ENCODE measurements at regions not wholly inside any gene's neighbourhood (a gene's known extent, or its start where the extent isn't known, plus 50 kb on each side); places are given as distances from the start of the nearest gene placed in this dataset.
"Not testable (repeated sequence)": the region's sequence is repeated elsewhere in the genome, so short reads cannot be mapped to it uniquely, and the experiment has no call there.

- no peak overlapping the region for H3K27ac ChIP-seq (ENCODE audit: low read depth in 1 of 2, low read length in 1 of 2)
- no peaks in the 10 kb centered on the region for H3K9me3 ChIP-seq (ENCODE audit: control insufficient read depth in 2 of 2, insufficient read depth in 1 of 2, low read length in 1 of 2)
- H3K27me3 ChIP-seq (ENCODE audit: control insufficient read depth in 2 of 2, insufficient read depth in 1 of 2, low read length in 1 of 2) = peaks cover 0 to 6% of the 10 kb centered on the region in 2 donors
- no peak for DNase-seq (ENCODE audit: low read depth in 6 of 9, low spot score in 9 of 9)
- H3K4me1 ChIP-seq (ENCODE audit: control insufficient read depth in 2 of 2, insufficient read depth in 2 of 2, low read length in 2 of 2) = no peaks in the 10 kb centered on the region
- no peak overlapping the region for H3K4me3 ChIP-seq (ENCODE audit: low read length in 2 of 2)
- no peaks in the 10 kb centered on the region for H3K36me3 ChIP-seq (ENCODE audit: control insufficient read depth in 2 of 2, insufficient read depth in 2 of 2, low read length in 1 of 2)
- WGBS = 80% methylated on average over 6 of the region's 6 CpGs
Observed at GRCh38 chr13:27348461-27348860, 76.0 kb upstream of the GTF3A start.

GRCh38 chr13:27349458-27349857, 75.0 kb upstream of the GTF3A start:
- no peak overlapping the region for H3K4me3 ChIP-seq (ENCODE audit: low read length in 2 of 2)
- no peaks in the 10 kb centered on the region for H3K9me3 ChIP-seq (ENCODE audit: control insufficient read depth in 2 of 2, insufficient read depth in 1 of 2, low read length in 1 of 2)
- 75% methylated on average over 3 of the region's 3 CpGs for WGBS
- H3K36me3 ChIP-seq (ENCODE audit: control insufficient read depth in 2 of 2, insufficient read depth in 2 of 2, low read length in 1 of 2) = no peaks in the 10 kb centered on the region
- peaks cover 0 to 6% of the 10 kb centered on the region in 2 donors for H3K27me3 ChIP-seq (ENCODE audit: control insufficient read depth in 2 of 2, insufficient read depth in 1 of 2, low read length in 1 of 2)
- no peaks in the 10 kb centered on the region for H3K4me1 ChIP-seq (ENCODE audit: control insufficient read depth in 2 of 2, insufficient read depth in 2 of 2, low read length in 2 of 2)
- DNase-seq (ENCODE audit: low read depth in 6 of 9, low spot score in 9 of 9) = no peak
- no peak overlapping the region for H3K27ac ChIP-seq (ENCODE audit: low read depth in 1 of 2, low read length in 1 of 2)

GRCh38 chr13:27350825-27351224, 73.6 kb upstream of the GTF3A start:
- H3K36me3 ChIP-seq (ENCODE audit: control insufficient read depth in 2 of 2, insufficient read depth in 2 of 2, low read length in 1 of 2); H3K9me3 ChIP-seq (ENCODE audit: control insufficient read depth in 2 of 2, insufficient read depth in 1 of 2, low read length in 1 of 2); H3K27ac ChIP-seq (ENCODE audit: low read depth in 1 of 2, low read length in 1 of 2); DNase-seq (ENCODE audit: low read depth in 6 of 9, low spot score in 9 of 9); H3K4me1 ChIP-seq (ENCODE audit: control insufficient read depth in 2 of 2, insufficient read depth in 2 of 2, low read length in 2 of 2); H3K4me3 ChIP-seq (ENCODE audit: low read length in 2 of 2); H3K27me3 ChIP-seq (ENCODE audit: control insufficient read depth in 2 of 2, insufficient read depth in 1 of 2, low read length in 1 of 2): not testable (repeated sequence)
- 97% methylated on average over 6 of the region's 6 CpGs for WGBS

- WGBS = 91% methylated on average over 11 of the region's 11 CpGs
- Histone ChIP-seq H3K4me1 (ENCODE audit: control insufficient read depth in 2 of 2, insufficient read depth in 2 of 2, low read length in 2 of 2) (no peaks in the 10 kb centered on the region), H3K4me3 (ENCODE audit: low read length in 2 of 2) (no peak overlapping the region), H3K27me3 (ENCODE audit: control insufficient read depth in 2 of 2, insufficient read depth in 1 of 2, low read length in 1 of 2) (peaks cover 0 to 4% of the 10 kb centered on the region in 2 donors), H3K36me3 (ENCODE audit: control insufficient read depth in 2 of 2, insufficient read depth in 2 of 2, low read length in 1 of 2) (no peaks in the 10 kb centered on the region), H3K27ac (ENCODE audit: low read depth in 1 of 2, low read length in 1 of 2) (no peak overlapping the region), H3K9me3 (ENCODE audit: control insufficient read depth in 2 of 2, insufficient read depth in 1 of 2, low read length in 1 of 2) (no peaks in the 10 kb centered on the region)
- DNase-seq (ENCODE audit: low read depth in 6 of 9, low spot score in 9 of 9) = no peak
Observed at GRCh38 chr13:27352698-27353097, 71.7 kb upstream of the GTF3A start.

- H3K36me3 ChIP-seq (ENCODE audit: control insufficient read depth in 2 of 2, insufficient read depth in 2 of 2, low read length in 1 of 2) = no peaks in the 10 kb centered on the region
- no peak overlapping the region for H3K27ac ChIP-seq (ENCODE audit: low read depth in 1 of 2, low read length in 1 of 2)
- H3K4me1 ChIP-seq (ENCODE audit: control insufficient read depth in 2 of 2, insufficient read depth in 2 of 2, low read length in 2 of 2) = no peaks in the 10 kb centered on the region
- DNase-seq (ENCODE audit: low read depth in 6 of 9, low spot score in 9 of 9) = peak in 1 of 9 donors; percentile 26
- no peaks in the 10 kb centered on the region for H3K9me3 ChIP-seq (ENCODE audit: control insufficient read depth in 2 of 2, insufficient read depth in 1 of 2, low read length in 1 of 2)
- 92% methylated on average over 9 of the region's 9 CpGs for WGBS
- H3K4me3 ChIP-seq (ENCODE audit: low read length in 2 of 2) = no peak overlapping the region
- H3K27me3 ChIP-seq (ENCODE audit: control insufficient read depth in 2 of 2, insufficient read depth in 1 of 2, low read length in 1 of 2) = peaks cover 0 to 4% of the 10 kb centered on the region in 2 donors
Observed at GRCh38 chr13:27353166-27353583, 71.2 kb upstream of the GTF3A start.

- WGBS = 96% methylated on average over 3 of the region's 3 CpGs
- no peak for DNase-seq (ENCODE audit: low read depth in 6 of 9, low spot score in 9 of 9)
- Histone ChIP-seq H3K4me1 (ENCODE audit: control insufficient read depth in 2 of 2, insufficient read depth in 2 of 2, low read length in 2 of 2) (no peaks in the 10 kb centered on the region), H3K27ac (ENCODE audit: low read depth in 1 of 2, low read length in 1 of 2) (no peak overlapping the region), H3K4me3 (ENCODE audit: low read length in 2 of 2) (no peak overlapping the region), H3K27me3 (ENCODE audit: control insufficient read depth in 2 of 2, insufficient read depth in 1 of 2, low read length in 1 of 2) (peaks cover 0 to 4% of the 10 kb centered on the region in 2 donors), H3K9me3 (ENCODE audit: control insufficient read depth in 2 of 2, insufficient read depth in 1 of 2, low read length in 1 of 2) (no peaks in the 10 kb centered on the region), H3K36me3 (ENCODE audit: control insufficient read depth in 2 of 2, insufficient read depth in 2 of 2, low read length in 1 of 2) (no peaks in the 10 kb centered on the region)
Observed at GRCh38 chr13:27353708-27354107, 70.7 kb upstream of the GTF3A start.

GRCh38 chr13:27354379-27354778, 70.0 kb upstream of the GTF3A start:
- no peak overlapping the region for H3K4me3 ChIP-seq (ENCODE audit: low read length in 2 of 2)
- no peaks in the 10 kb centered on the region for H3K9me3 ChIP-seq (ENCODE audit: control insufficient read depth in 2 of 2, insufficient read depth in 1 of 2, low read length in 1 of 2)
- H3K27me3 ChIP-seq (ENCODE audit: control insufficient read depth in 2 of 2, insufficient read depth in 1 of 2, low read length in 1 of 2) = peaks cover under 1 to 4% of the 10 kb centered on the region in 2 donors
- H3K36me3 ChIP-seq (ENCODE audit: control insufficient read depth in 2 of 2, insufficient read depth in 2 of 2, low read length in 1 of 2) = no peaks in the 10 kb centered on the region
- WGBS = 91% methylated on average over 3 of the region's 3 CpGs
- H3K27ac ChIP-seq (ENCODE audit: low read depth in 1 of 2, low read length in 1 of 2) = no peak overlapping the region
- DNase-seq (ENCODE audit: low read depth in 6 of 9, low spot score in 9 of 9) = no peak
- no peaks in the 10 kb centered on the region for H3K4me1 ChIP-seq (ENCODE audit: control insufficient read depth in 2 of 2, insufficient read depth in 2 of 2, low read length in 2 of 2)

- Histone ChIP-seq H3K4me1 (ENCODE audit: control insufficient read depth in 2 of 2, insufficient read depth in 2 of 2, low read length in 2 of 2) (no peaks in the 10 kb centered on the region), H3K4me3 (ENCODE audit: low read length in 2 of 2) (no peak overlapping the region), H3K27me3 (ENCODE audit: control insufficient read depth in 2 of 2, insufficient read depth in 1 of 2, low read length in 1 of 2) (peaks cover 3 to 10% of the 10 kb centered on the region in 2 donors), H3K27ac (ENCODE audit: low read depth in 1 of 2, low read length in 1 of 2) (no peak overlapping the region), H3K36me3 (ENCODE audit: control insufficient read depth in 2 of 2, insufficient read depth in 2 of 2, low read length in 1 of 2) (no peaks in the 10 kb centered on the region), H3K9me3 (ENCODE audit: control insufficient read depth in 2 of 2, insufficient read depth in 1 of 2, low read length in 1 of 2) (no peaks in the 10 kb centered on the region)
- no peak for DNase-seq (ENCODE audit: low read depth in 6 of 9, low spot score in 9 of 9)
- WGBS = 96% methylated on average over 7 of the region's 7 CpGs
Observed at GRCh38 chr13:27355894-27356293, 68.5 kb upstream of the GTF3A start.

GRCh38 chr13:27358420-27358819, 66.0 kb upstream of the GTF3A start:
- no peak overlapping the region for H3K4me3 ChIP-seq (ENCODE audit: low read length in 2 of 2)
- H3K27ac ChIP-seq (ENCODE audit: low read depth in 1 of 2, low read length in 1 of 2) = no peak overlapping the region
- no peaks in the 10 kb centered on the region for H3K36me3 ChIP-seq (ENCODE audit: control insufficient read depth in 2 of 2, insufficient read depth in 2 of 2, low read length in 1 of 2)
- peaks cover 3 to 26% of the 10 kb centered on the region in 2 donors for H3K27me3 ChIP-seq (ENCODE audit: control insufficient read depth in 2 of 2, insufficient read depth in 1 of 2, low read length in 1 of 2)
- 95% methylated on average over 6 of the region's 6 CpGs for WGBS
- peaks cover 4 to 9% of the 10 kb centered on the region in 2 donors for H3K4me1 ChIP-seq (ENCODE audit: control insufficient read depth in 2 of 2, insufficient read depth in 2 of 2, low read length in 2 of 2)
- H3K9me3 ChIP-seq (ENCODE audit: control insufficient read depth in 2 of 2, insufficient read depth in 1 of 2, low read length in 1 of 2) = no peaks in the 10 kb centered on the region
- no peak for DNase-seq (ENCODE audit: low read depth in 6 of 9, low spot score in 9 of 9)
